H1 (cell line): ENCODE measurements at regions not wholly inside any gene's neighbourhood (a gene's known extent, or its start where the extent isn't known, plus 50 kb on each side); places are given as distances from the start of the nearest gene placed in this dataset.

ENCODE experiments used
- ASH2L ChIP-seq: fragments of 200-600, 300-600 bp; sonication (generic); IDR thresholded peaks from one replicate; pipeline ENCODE4 v1.7.1; 2017; ENCODE audit warnings: low read length
- CTCF ChIP-seq, 3 experiments: IDR thresholded peaks; 1 replicate in 2 of 3; 2 replicates in 1 of 3; pipeline versions ENCODE4 v1.5.1 to v1.6.1; 2011; ENCODE audit warnings: low read length in 3 of 3, mild to moderate bottlenecking in 3 of 3, inconsistent platforms in 2 of 3, low read depth in 1 of 3, moderate library complexity in 1 of 3; ENCODE audit not compliant: insufficient read depth in 1 of 3; ENCODE audit errors: control extremely low read depth in 1 of 3
- EZH2 ChIP-seq: fragments of 200-600 bp; sonication (generic); IDR thresholded peaks from 2 replicates; pipeline ENCODE4 v1.7.1; 2012; ENCODE audit warnings: low read depth, mild to moderate bottlenecking, moderate library complexity, low read length, inconsistent platforms; ENCODE audit not compliant: severe bottlenecking
- JUND ChIP-seq: IDR thresholded peaks from 2 replicates; pipeline ENCODE4 v1.6.1; 2011; ENCODE audit warnings: mild to moderate bottlenecking, improper control_type of control experiment, low read length
- KDM1A ChIP-seq: fragments of 200-600, 300-600 bp; sonication (generic); IDR thresholded peaks from 2 replicates; pipeline ENCODE4 v1.7.1; 2016; ENCODE audit warnings: mild to moderate bottlenecking, low read length, borderline replicate concordance
- KDM5A ChIP-seq: fragments of 200-600 bp; IDR thresholded peaks from 2 replicates; pipeline ENCODE4 v1.7.1; 2012; ENCODE audit warnings: mild to moderate bottlenecking, low read length, inconsistent platforms, mixed read lengths
- RFX5 ChIP-seq: IDR thresholded peaks from 2 replicates; pipeline ENCODE4 v1.6.1; 2011; ENCODE audit warnings: low read depth, low read length, improper control_type of control experiment, borderline replicate concordance
- SIRT6 ChIP-seq: IDR thresholded peaks from one replicate; pipeline ENCODE4 v1.7.1; 2012; ENCODE audit warnings: low read length, inconsistent platforms
- SP2 ChIP-seq: IDR thresholded peaks from 2 replicates; pipeline ENCODE4 v1.6.1; 2012; ENCODE audit warnings: mild to moderate bottlenecking, low read length, inconsistent platforms
- TCF12 ChIP-seq: IDR thresholded peaks from 2 replicates; pipeline ENCODE4 v1.6.1; 2011; ENCODE audit warnings: low read depth, mild to moderate bottlenecking, low read length
- YY1 ChIP-seq: IDR thresholded peaks from 2 replicates; pipeline ENCODE4 v1.6.1; 2011; ENCODE audit warnings: low read depth, mild to moderate bottlenecking, low read length

- TF ChIP-seq EZH2 (peak; percentile 17), KDM5A (no peak), YY1 (no peak), KDM1A (no peak), SIRT6 (no peak), TCF12 (no peak), RFX5 (no peak), JUND (no peak), SP2 (no peak), ASH2L (peak; percentile 42), CTCF (IDR thresholded peaks at IDR 0.05; ENCODE audit: control extremely low read depth in 1 of 3, insufficient read depth in 1 of 3, low read depth in 1 of 3, low read length in 3 of 3) (no peak)
Observed at GRCh38 chr15:62390791-62391640, 225.9 kb upstream of the C2CD4B start (continued).
